ENCODE measurements at regions not wholly inside any gene's neighbourhood (a gene's known extent, or its start where the extent isn't known, plus 50 kb on each side); places are given as distances from the start of the nearest gene placed in this dataset.

GRCh38 chr3:98999675-99000074, 98.2 kb upstream of the DCBLD2 start:
- no peak for TF ChIP-seq POLR2A (IDR thresholded peaks at IDR 0.05)
- TF ChIP-seq CTCF (IDR thresholded peaks at IDR 0.05), result no peak

All from esophagus squamous epithelium (tissue), 4 donors.